ENCODE measurements at regions not wholly inside any gene's neighbourhood (a gene's known extent, or its start where the extent isn't known, plus 50 kb on each side); places are given as distances from the start of the nearest gene placed in this dataset.
"Not testable (repeated sequence)": the region's sequence is repeated elsewhere in the genome, so short reads cannot be mapped to it uniquely, and the experiment has no call there.

DNA sequence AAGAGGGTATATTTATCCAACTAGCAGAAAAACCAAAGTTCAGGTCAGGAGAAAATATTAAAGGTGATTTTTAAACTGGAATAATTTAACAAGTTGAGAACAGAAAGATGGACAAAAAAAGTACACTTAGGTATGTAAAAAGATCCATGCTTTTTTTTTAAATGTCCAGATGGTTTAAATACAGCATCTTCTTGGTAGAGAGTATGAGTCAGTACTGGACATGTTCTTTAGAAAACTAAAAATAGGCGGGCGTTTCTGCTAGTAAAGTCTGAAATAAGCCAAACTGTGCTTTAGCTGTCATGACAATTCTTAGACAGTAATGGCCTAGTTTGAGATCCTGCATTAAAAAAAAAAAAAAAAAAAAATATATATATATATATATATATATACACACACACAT, 255.9 kb upstream of the ST8SIA4 start:
- no peak for DNase-seq

DNA sequence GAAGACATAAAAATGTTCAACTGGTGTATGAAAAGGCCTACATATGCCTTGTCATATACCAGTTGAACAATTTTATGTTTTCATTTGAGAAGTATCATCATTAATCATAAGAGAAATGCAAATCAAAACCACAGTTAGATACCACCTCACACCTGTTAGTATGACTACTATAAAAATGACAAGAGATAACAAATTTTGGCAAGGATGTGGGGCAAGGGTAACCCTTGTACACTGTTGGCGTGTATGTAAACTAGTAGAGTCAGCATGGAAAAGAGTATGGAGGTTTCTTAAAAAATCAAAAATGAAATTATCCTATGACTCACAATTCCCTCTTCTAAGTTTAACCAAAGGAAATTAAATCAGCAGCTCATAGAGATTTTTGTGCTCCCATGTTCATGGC, 250.4 kb upstream of the ST8SIA4 start:
- DNase-seq: no peak

DNA sequence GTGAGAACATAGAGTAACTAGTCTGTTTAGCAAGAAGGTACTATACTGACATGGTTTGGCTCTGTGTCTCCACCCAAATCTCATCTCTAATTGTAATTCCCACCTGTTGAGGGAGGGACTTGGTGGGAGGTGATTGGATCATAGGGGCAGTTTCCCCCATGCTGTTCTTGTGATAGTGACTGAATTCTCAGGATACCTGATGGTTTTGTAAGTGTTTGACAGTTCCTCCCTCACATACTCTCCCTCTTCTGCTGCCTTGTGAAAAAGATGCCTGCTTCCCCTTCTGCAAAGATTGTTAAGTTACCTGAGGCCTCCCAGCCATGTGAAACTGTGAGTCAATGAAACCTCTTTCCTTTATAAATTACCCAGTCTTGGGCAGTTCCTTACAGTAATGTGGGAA, 240.4 kb upstream of the ST8SIA4 start:
- DNase-seq: no peak

DNA sequence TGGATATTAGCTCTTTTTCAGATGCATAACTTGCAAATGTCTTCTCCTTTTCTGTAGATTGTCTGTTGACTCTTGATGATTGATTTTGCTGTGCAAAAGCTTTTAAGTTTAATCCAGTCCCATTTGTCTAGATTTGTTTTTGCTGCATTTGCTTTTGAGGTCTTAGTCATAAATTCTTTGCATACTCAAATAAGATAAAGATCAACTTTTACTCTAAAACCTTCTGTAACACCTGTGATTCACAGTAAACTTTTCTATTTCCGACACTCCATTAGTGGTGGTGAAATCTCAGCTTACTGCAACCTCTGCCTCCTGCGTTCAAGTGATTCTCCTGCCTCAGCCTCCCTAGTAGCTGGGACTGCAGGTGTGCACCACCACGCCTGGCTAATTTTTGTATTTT, 239.0 kb upstream of the ST8SIA4 start:
- DNase-seq: no peak

GRCh38 chr5:101136454-101136853, 233.4 kb upstream of the ST8SIA4 start:
- no peak for DNase-seq

DNA sequence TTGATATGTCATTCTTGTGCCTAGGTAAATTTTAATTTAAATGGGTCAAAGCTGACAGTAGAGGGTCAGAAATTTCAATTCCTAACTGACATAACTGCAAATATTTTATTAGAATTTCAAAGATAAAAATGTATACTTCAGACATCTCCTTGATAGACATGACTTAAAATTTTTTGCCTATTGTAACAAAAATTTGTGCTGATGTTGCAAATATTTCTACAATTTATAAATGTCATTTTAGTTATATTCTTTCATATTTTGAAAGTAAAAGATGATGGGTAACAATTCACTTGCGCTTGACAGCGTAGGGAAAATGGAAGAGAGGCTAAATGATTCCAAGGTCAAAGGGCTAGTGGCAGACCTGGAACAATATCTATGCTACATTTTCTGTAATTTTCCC, 220.3 kb upstream of the ST8SIA4 start:
- no peak for DNase-seq

DNA sequence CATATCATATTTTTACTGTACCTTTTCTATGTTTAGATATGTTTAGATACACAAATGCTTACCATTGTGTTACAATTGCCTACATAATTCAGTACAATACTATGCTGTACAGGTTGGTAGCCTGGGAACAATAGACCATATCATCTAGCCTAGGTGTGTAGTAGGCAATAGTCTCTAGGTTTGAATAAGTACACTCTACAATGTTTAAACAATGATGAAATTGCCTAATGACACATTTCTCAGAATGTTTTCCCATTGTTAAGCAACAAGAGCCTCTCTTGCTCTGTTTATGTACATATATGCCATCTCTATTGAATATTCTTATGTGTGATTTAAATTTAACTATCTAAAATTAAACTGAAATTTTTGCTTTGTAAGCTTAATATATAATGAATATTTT, 209.6 kb upstream of the ST8SIA4 start:
- no peak for DNase-seq

GRCh38 chr5:101103874-101104273, 200.8 kb upstream of the ST8SIA4 start:
- no peak for DNase-seq

GRCh38 chr5:101102506-101102905, 199.4 kb upstream of the ST8SIA4 start:
- no peak for DNase-seq

GRCh38 chr5:101091902-101092301, 188.8 kb upstream of the ST8SIA4 start:
- DNase-seq: no peak

GRCh38 chr5:101084353-101084752, 181.3 kb upstream of the ST8SIA4 start:
- DNase-seq: no peak

DNA sequence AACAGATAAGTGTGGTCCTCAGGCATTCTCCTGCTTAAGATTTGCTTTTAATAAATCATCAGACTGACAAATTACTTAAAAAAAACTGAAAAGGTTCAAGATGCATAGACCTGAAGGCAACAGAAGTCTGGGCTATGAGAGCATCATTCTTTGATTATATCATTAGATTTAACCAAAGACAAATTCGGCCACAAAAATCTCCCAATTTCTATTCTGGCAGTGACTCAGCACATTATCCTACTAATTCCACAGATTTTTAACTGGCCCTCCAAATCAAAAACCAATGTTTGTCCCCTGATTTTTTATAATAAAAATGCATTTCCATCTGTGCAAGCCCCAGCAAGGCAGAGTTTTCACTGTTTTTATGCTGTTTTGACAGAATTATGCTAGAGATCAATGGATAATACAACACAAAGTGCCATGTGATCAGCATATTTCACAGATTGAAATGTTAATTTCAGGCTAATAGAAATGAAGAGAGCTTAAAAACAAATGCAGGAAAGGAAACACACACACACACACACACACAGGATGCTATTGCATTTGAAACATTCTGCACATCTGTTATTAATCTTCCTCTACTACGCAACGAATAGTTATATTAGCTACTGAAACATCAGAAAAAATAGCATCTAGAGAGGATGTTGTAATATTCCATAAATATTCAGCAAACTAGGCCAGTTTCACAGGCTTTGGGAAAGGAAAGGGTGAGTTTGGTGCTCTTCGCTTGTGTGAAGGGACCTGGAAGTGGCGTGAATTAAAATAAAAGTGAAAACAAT, 177.6 kb upstream of the ST8SIA4 start:
- no peak for DNase-seq

DNA sequence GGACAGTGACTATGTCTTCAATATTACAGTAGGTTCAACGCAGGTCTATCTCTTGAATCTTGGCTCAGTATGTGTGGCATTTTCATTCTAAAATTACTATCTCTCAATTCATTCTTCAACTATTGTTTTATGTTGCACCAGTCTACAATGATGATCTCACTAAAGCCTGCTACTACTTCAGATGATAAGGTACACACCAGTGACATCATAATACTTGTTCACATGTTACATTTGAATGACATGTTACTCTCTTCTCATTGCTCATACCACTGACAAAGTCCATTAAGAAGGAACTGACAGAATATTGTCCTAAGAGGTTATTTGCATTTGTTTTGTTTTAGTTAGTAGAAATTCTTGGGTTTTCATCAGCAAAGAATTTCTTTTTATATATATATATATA, 165.2 kb upstream of the ST8SIA4 start:
- no peak for DNase-seq

DNA sequence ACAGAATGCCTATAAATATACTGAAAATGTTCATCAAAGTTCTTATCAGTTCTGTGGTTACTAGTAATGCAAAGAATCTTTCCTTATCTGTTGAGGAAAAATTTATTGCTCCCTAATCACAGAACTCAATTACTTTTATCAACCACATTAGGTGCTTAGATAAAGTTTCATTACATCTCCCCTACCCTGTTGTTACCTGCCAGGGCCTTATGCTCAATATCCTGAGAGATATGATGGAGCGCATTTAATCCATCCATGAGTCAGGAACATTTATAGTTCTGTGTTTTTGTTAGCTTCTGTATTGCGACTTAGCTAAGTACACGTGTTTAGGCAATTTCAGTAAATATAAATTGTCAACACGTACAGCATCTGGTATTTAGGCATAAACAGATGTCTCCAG, 164.3 kb upstream of the ST8SIA4 start:
- DNase-seq: no peak

GRCh38 chr5:101062902-101063301, 159.8 kb upstream of the ST8SIA4 start:
- DNase-seq: no peak

- no peak for DNase-seq
Measured at GRCh38 chr5:101047181-101047580, 144.1 kb upstream of the ST8SIA4 start.

GRCh38 chr5:101045689-101046088, 142.6 kb upstream of the ST8SIA4 start:
- peak; percentile 10 to 29 for DNase-seq

GRCh38 chr5:101040002-101040401, 136.9 kb upstream of the ST8SIA4 start:
- DNase-seq: not testable (repeated sequence)

DNA sequence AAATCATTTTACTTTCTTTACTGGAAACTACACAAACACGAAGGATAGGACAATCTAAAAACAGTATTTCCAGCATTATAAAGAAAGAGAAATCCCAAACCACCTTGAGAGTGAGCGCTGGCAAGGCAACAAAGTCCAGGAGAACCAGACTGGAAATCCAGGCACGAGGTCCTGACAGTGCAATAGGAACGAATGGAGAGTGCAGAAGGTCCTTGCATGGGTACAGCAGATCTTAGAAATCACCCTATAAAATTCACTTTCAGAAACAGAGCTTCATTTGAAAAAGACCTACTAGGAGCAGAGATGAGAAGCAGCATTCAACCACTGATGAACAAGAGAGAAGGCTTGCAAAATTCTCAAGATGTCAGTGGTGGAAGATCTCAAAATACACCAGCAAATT, 133.7 kb upstream of the ST8SIA4 start:
- no peak for DNase-seq

DNA sequence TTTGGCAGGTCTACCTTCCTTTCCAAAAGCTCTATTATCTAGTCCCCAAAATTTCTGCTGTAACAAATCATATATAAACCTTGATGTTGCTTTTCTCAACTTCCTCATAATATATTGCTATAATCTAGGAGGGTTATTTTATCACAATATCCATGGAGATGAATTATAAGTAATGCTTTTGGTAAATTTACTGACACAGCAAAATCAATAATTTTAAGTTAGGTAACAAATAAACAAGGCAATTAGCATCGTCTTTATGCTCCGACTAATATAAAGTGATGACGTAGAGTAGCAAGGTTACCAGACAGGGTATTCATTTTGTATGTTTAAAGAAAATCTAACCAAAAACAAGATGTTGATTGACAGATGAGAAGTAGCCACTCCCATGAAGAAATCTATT, 132.3 kb upstream of the ST8SIA4 start:
- no peak for DNase-seq

GRCh38 chr5:101024299-101024698, 121.2 kb upstream of the ST8SIA4 start:
- no peak for DNase-seq

GRCh38 chr5:101018299-101018698, 115.2 kb upstream of the ST8SIA4 start:
- no peak for DNase-seq

DNA sequence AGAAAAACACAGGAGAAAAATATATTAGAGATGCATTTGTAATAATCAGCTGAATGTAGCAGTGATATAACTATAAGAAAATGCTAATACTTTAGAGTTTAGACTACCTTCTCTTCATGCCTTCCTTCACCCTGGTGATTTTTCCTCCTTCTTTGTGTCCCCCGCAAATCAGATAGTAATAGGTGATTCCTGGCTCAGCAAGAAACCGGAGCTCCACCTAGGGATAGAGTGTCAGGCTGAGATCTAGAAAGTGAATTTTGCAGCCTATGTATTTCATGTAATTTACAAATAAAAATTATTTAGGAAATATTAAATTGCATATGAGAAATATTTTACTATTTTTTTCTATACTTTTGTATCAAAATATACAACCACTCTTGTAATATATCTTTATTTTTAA, 109.8 kb upstream of the ST8SIA4 start:
- no peak for DNase-seq

GRCh38 chr5:101009758-101010519, 106.9 kb upstream of the ST8SIA4 start:
- DNase-seq: no peak
